ENCODE measurements at regions not wholly inside any gene's neighbourhood (a gene's known extent, or its start where the extent isn't known, plus 50 kb on each side); places are given as distances from the start of the nearest gene placed in this dataset.
"Not testable (repeated sequence)": the region's sequence is repeated elsewhere in the genome, so short reads cannot be mapped to it uniquely, and the experiment has no call there.

GRCh38 chr10:78212060-78212785 is 178.6 kb downstream of the RPS24 start:
- no peak for DNase-seq

- no peak for DNase-seq
These were observed 179.1 kb downstream of the RPS24 start for GRCh38 chr10:78212786-78213175.

GRCh38 chr10:78214955-78215354 is 181.3 kb downstream of the RPS24 start:
- DNase-seq = no peak

- DNase-seq = no peak
These were observed 182.0 kb downstream of the RPS24 start for GRCh38 chr10:78215645-78216044.

- no peak for DNase-seq
These were observed 183.7 kb downstream of the RPS24 start for GRCh38 chr10:78217336-78217735.

- no peak for DNase-seq
These were observed 185.3 kb downstream of the RPS24 start for GRCh38 chr10:78218798-78219490.

- DNase-seq = not testable (repeated sequence)
These were observed 185.9 kb downstream of the RPS24 start for GRCh38 chr10:78219568-78219967.

GRCh38 chr10:78220781-78221180 is 187.1 kb downstream of the RPS24 start:
- no peak for DNase-seq

- no peak for DNase-seq
These were observed 188.6 kb downstream of the RPS24 start for GRCh38 chr10:78222096-78222790.

GRCh38 chr10:78223088-78223487 is 189.4 kb downstream of the RPS24 start:
- DNase-seq = no peak

GRCh38 chr10:78224602-78225001 is 190.9 kb downstream of the RPS24 start:
- DNase-seq = no peak

GRCh38 chr10:78225594-78225993 is 191.9 kb downstream of the RPS24 start:
- DNase-seq = no peak

- DNase-seq = no peak
These were observed 195.8 kb downstream of the RPS24 start for GRCh38 chr10:78229489-78229888.

- DNase-seq = no peak
These were observed 196.4 kb downstream of the RPS24 start for GRCh38 chr10:78229950-78230675.

- no peak for DNase-seq
These were observed 197.7 kb downstream of the RPS24 start for GRCh38 chr10:78231327-78231726.

- DNase-seq = no peak
These were observed 198.3 kb downstream of the RPS24 start for GRCh38 chr10:78231939-78232338.

- DNase-seq = no peak
These were observed 202.9 kb downstream of the RPS24 start for GRCh38 chr10:78236416-78237015.

GRCh38 chr10:78237951-78238350 is 204.3 kb downstream of the RPS24 start:
- not testable (repeated sequence) for DNase-seq

- DNase-seq = no peak
These were observed 213.6 kb downstream of the RPS24 start for GRCh38 chr10:78247266-78247665.

- DNase-seq = no peak
These were observed 214.2 kb downstream of the RPS24 start for GRCh38 chr10:78247821-78248220.

GRCh38 chr10:78248651-78249464 is 215.2 kb downstream of the RPS24 start:
- no peak for DNase-seq

- DNase-seq = no peak
These were observed 216.0 kb downstream of the RPS24 start for GRCh38 chr10:78249690-78250089.

All from activated naive CD4-positive, alpha-beta T cell treated with anti-CD3 and anti-CD28 coated beads, Interleukin-2, amount 50 U/mL, for 16 hours (primary cell).